A673 (cell line): ENCODE measurements at regions not wholly inside any gene's neighbourhood (a gene's known extent, or its start where the extent isn't known, plus 50 kb on each side); places are given as distances from the start of the nearest gene placed in this dataset.

Experiments
- BruUV-seq: library from RNA; stranded (reverse); fragments of 400-500 nt; replicated peaks from 2 replicates; lab custom pipeline; 2021; lab: Mats Ljungman, UMichigan
- CTCF ChIA-PET: fragments of 300-600 bp; sonication (Branson Sonifier 250); formaldehyde crosslinking; loops from one replicate; lab custom pipeline; 2022; ENCODE audit warnings: antibody characterized with exemption; lab: Charles Lee
- POLR2A ChIA-PET: fragments of 300-600 bp; sonication (Branson Sonifier 250); formaldehyde crosslinking; loops from one replicate; lab custom pipeline; 2022; ENCODE audit warnings: antibody characterized with exemption; ENCODE audit not compliant: low non-redundant PET; lab: Charles Lee
- DNase-seq: peaks from one replicate; pipeline ENCODE4 v3.0.0-alpha.2; 2015; ENCODE audit warnings: low spot score
- H3K27ac ChIP-seq: fragments of 200-600 bp; sonication (generic); 2 replicates; pipeline ENCODE4 v1.5.1; 2016; ENCODE audit warnings: mixed run types, low read depth, mild to moderate bottlenecking, mixed read lengths, antibody characterized with exemption, low read length; ENCODE audit not compliant: poor library complexity, severe bottlenecking
- H3K27me3 ChIP-seq: fragments of 200-600 bp; sonication (generic); replicated peaks from 2 replicates; pipeline ENCODE4 v1.6.1; 2017; ENCODE audit warnings: mixed run types, low read depth, mild to moderate bottlenecking, mixed read lengths, antibody characterized with exemption, low read length; ENCODE audit not compliant: insufficient read depth, poor library complexity
- H3K36me3 ChIP-seq: fragments of 200-600 bp; sonication (generic); 2 replicates; pipeline ENCODE4 v1.6.1; 2016; ENCODE audit warnings: mixed run types, mild to moderate bottlenecking, mixed read lengths, antibody characterized with exemption, low read length; ENCODE audit not compliant: insufficient read depth, poor library complexity, severe bottlenecking
- H3K4me1 ChIP-seq: fragments of 200-600 bp; sonication (generic); 2 replicates; pipeline ENCODE4 v1.6.1; 2017; ENCODE audit warnings: mixed run types, mild to moderate bottlenecking, mixed read lengths, antibody characterized with exemption, low read length; ENCODE audit not compliant: insufficient read depth, poor library complexity, severe bottlenecking
- H3K4me3 ChIP-seq: fragments of 200-600 bp; sonication (generic); 2 replicates; pipeline ENCODE4 v1.5.1; 2016; ENCODE audit warnings: low read depth, mixed run types, mild to moderate bottlenecking, mixed read lengths, low read length; ENCODE audit not compliant: poor library complexity, severe bottlenecking
- H3K9me3 ChIP-seq: fragments of 200-600 bp; sonication (generic); 2 replicates; pipeline ENCODE4 v1.6.1; 2016; ENCODE audit warnings: mixed run types, low read depth, mild to moderate bottlenecking, mixed read lengths, antibody characterized with exemption, low read length; ENCODE audit not compliant: poor library complexity, severe bottlenecking
- EZH2 ChIP-seq: fragments of 200-600 bp; sonication (generic); IDR thresholded peaks from 2 replicates; pipeline ENCODE4 v1.6.1; 2017; ENCODE audit warnings: borderline replicate concordance, low read depth, mild to moderate bottlenecking, mixed read lengths, antibody characterized with exemption, low read length; ENCODE audit not compliant: poor library complexity, severe bottlenecking
- intact Hi-C: fragments of 100-400 bp; cut with micrococcal nuclease; formaldehyde crosslinking; loops from one replicate; pipeline ENCODE4 v1.10.0; 2022; ENCODE audit not compliant: unreplicated experiment
- TF ChIP-seq, protein P1 (sequence below): fragments of 300-800, 200-600 bp; sonication (generic); conservative IDR thresholded peaks from 2 replicates; pipeline ENCODE4 v1.5.1; 2017; ENCODE audit warnings: low read depth, mild to moderate bottlenecking, antibody characterized with exemption, low read length, moderate library complexity, mixed read lengths

DNA sequence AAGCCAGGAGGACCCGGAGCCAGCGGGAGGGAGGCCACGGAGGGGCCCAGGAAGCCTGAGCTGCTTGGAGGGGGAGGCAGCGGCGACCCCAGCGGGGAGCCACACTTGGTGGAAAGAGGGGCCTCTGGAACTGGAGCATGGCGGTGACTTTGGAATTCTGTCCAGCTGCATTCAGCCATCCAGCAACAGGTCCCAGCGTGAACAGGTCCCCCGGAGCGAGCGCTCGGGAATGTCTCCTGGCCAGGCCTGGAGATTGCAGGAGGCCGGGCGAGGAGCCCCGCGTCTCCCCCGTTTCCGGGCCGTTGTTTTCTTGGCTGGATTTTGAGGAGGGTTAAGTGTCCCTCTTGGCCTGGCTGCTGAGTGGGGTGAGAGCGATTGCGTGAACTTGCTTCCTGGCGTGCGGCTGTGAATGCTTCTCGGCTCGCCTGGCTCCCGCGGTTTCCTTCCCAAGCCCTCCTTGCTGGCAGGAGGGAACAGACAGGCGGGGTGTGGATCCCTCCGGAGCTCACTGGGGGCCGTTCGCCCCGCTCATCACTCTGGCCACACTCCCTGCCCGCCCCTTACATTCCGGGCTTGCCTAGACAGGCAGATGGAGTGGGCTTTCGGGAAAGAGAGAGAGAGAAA lies 125.3 kb upstream of the IRX4 start:
- Histone ChIP-seq H3K4me3 (no peak overlapping the region), H3K9me3 (no peaks in the 10 kb centered on the region), H3K36me3 (no peaks in the 10 kb centered on the region), H3K4me1 (no peaks in the 10 kb centered on the region), H3K27ac (no peak overlapping the region), H3K27me3 (peaks cover 64% of the 10 kb centered on the region)
- peak; percentile 64 for TF ChIP-seq EZH2
- TF ChIP-seq, protein P1, sequence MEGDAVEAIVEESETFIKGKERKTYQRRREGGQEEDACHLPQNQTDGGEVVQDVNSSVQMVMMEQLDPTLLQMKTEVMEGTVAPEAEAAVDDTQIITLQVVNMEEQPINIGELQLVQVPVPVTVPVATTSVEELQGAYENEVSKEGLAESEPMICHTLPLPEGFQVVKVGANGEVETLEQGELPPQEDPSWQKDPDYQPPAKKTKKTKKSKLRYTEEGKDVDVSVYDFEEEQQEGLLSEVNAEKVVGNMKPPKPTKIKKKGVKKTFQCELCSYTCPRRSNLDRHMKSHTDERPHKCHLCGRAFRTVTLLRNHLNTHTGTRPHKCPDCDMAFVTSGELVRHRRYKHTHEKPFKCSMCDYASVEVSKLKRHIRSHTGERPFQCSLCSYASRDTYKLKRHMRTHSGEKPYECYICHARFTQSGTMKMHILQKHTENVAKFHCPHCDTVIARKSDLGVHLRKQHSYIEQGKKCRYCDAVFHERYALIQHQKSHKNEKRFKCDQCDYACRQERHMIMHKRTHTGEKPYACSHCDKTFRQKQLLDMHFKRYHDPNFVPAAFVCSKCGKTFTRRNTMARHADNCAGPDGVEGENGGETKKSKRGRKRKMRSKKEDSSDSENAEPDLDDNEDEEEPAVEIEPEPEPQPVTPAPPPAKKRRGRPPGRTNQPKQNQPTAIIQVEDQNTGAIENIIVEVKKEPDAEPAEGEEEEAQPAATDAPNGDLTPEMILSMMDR: no peak
- intact Hi-C loops: no loop called here
- BruUV-seq: no TSS peak
- POLR2A ChIA-PET: no interaction called here
- no peak for DNase-seq
- CTCF ChIA-PET: no interaction called here

DNA sequence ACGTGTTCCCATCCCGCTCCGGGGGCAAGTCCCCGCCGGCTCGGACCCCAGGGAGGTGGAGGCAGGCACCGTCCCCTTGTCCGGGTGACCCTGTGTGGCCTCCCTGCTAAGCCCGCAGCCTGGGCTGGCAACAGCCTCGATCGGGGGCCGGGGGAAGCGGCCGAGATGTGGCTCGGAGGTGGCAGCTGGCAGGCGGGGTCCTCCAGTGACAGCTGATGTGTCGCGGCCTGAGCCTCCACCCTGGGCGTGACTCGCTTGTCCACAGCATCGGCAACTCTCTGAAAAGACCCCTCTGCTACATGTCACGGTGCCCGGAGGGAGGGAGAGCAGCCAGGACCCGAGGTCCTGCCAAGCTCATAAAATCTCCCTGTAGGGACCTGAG lies 124.8 kb upstream of the IRX4 start:
- Histone ChIP-seq H3K36me3 (no peaks in the 10 kb centered on the region), H3K27me3 (peaks cover 68% of the 10 kb centered on the region), H3K4me3 (no peak overlapping the region), H3K27ac (no peak overlapping the region), H3K9me3 (no peaks in the 10 kb centered on the region), H3K4me1 (no peaks in the 10 kb centered on the region)
- intact Hi-C loops: no loop called here
- no TSS peak for BruUV-seq
- DNase-seq: no peak
- ChIA-PET POLR2A (no interaction called here), CTCF (no interaction called here)
- TF ChIP-seq, protein P1: no peak
- no peak for TF ChIP-seq EZH2

DNA sequence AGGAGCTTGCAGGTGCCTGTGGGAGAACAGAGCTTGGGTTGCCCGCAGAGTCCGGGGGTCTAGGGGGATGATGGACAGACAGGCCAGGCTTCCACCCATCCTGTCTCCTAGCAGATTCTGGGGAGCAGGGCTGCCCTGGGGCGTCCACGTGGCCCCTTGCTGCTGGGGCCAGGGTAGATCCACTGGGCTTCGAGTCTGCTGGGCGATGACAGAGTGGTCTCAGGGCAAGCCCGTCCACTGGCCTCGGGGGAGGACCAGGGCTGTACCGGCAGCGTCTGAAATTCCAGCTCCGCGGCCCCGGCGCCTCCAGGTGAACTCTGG lies 124.2 kb upstream of the IRX4 start:
- H3K36me3 ChIP-seq: no peaks in the 10 kb centered on the region
- no peaks in the 10 kb centered on the region for H3K4me1 ChIP-seq
- TF ChIP-seq EZH2: no peak
- TF ChIP-seq, protein P1: no peak
- H3K9me3 ChIP-seq: no peaks in the 10 kb centered on the region
- ChIA-PET CTCF (no interaction called here), POLR2A (no interaction called here)
- no TSS peak for BruUV-seq
- intact Hi-C loops: no loop called here
- no peak overlapping the region for H3K4me3 ChIP-seq
- H3K27ac ChIP-seq: no peak overlapping the region
- DNase-seq: no peak
- H3K27me3 ChIP-seq: peaks cover 71% of the 10 kb centered on the region
